RKO (cell line): ENCODE measurements at regions not wholly inside any gene's neighbourhood (a gene's known extent, or its start where the extent isn't known, plus 50 kb on each side); places are given as distances from the start of the nearest gene placed in this dataset.
A peak's percentile ranks its signal among the peaks of the same experiment; 100 is the strongest.
"Not testable (repeated sequence)": the region's sequence is repeated elsewhere in the genome, so short reads cannot be mapped to it uniquely, and the experiment has no call there.

ENCODE experiments used
- DNase-seq: peaks from one replicate; pipeline ENCODE4 v3.0.0-alpha.2; 2016; ENCODE audit warnings: low spot score

DNA sequence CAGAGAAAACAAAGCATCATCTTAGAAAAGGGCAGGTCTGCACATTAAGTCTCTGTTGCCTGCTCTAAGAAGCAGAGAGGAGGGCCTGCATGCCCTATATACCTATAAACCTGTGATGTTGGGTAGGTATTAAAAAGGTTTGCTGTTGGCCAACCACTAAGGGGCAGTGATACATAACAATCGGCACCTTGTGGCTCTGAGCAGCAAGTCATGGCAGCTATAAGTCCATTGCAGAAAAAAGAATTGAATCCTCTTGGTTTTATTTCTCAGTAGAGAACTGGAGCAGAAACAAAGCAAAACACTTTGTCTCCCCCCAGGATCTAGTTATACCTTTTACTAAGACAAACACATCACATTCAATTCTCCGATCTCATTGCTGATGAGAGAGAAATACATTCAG, 1364.4 kb downstream of the STIM2 start:
- DNase-seq: peak; percentile 52

- no peak for DNase-seq
These were observed 1365.2 kb downstream of the STIM2 start for GRCh38 chr4:28225689-28226353.

GRCh38 chr4:28226962-28227361, 1366.3 kb downstream of the STIM2 start:
- DNase-seq: no peak

- no peak for DNase-seq
These were observed 1367.1 kb downstream of the STIM2 start for GRCh38 chr4:28227764-28228163.

- peak; percentile 23 for DNase-seq
These were observed 1368.2 kb downstream of the STIM2 start for GRCh38 chr4:28228561-28229491.

- no peak for DNase-seq
These were observed 1371.7 kb downstream of the STIM2 start for GRCh38 chr4:28232376-28232775.

- no peak for DNase-seq
These were observed 1372.3 kb downstream of the STIM2 start for GRCh38 chr4:28232951-28233350.

- DNase-seq: no peak
These were observed 1373.1 kb downstream of the STIM2 start for GRCh38 chr4:28233724-28234123.

GRCh38 chr4:28238876-28239275, 1378.2 kb downstream of the STIM2 start:
- DNase-seq: no peak

DNA sequence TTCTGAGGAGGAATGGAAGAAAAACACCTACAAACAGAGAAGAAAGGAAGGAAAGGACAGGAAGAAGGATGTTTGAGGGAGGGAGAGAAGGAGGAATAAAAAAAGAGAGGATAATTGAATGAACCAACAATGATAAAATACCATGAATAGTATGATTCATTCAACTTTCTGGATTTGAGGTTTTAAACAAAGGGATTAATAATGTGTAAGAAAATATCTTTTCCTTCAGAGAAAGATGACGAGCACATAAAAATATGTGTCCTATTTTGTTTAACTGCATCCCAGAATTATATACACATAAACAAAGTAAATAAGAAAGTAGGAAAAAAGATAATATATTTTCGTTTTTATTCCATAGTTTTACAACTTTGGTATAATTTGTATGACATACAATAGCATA, 1380.4 kb downstream of the STIM2 start:
- DNase-seq: no peak

GRCh38 chr4:28247805-28248204, 1387.2 kb downstream of the STIM2 start:
- no peak for DNase-seq

GRCh38 chr4:28248269-28248668, 1387.6 kb downstream of the STIM2 start:
- DNase-seq: no peak

- no peak for DNase-seq
These were observed 1390.0 kb downstream of the STIM2 start for GRCh38 chr4:28250646-28251045.

GRCh38 chr4:28251831-28252230, 1391.2 kb downstream of the STIM2 start:
- no peak for DNase-seq

GRCh38 chr4:28254003-28254402, 1393.4 kb downstream of the STIM2 start:
- no peak for DNase-seq

DNA sequence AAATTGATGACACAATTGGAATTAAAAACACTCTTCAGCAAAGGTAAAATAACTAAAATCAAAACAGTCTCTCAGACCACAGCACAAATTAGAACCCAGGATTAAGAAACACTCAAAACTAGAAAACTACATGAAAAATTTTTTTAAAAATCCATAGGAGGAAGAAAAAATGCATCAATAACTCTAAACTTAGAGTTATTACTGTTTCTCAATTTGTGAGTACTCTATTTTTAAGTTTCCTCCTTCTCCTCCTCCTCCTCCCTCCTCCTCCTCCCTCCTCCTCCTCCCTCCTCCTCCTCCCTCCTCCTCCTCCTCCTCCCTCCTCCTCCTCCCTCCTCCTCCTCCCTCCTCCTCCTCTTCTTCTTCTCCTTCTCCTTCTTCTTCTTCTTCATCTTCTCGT, 1395.7 kb downstream of the STIM2 start:
- no peak for DNase-seq

DNA sequence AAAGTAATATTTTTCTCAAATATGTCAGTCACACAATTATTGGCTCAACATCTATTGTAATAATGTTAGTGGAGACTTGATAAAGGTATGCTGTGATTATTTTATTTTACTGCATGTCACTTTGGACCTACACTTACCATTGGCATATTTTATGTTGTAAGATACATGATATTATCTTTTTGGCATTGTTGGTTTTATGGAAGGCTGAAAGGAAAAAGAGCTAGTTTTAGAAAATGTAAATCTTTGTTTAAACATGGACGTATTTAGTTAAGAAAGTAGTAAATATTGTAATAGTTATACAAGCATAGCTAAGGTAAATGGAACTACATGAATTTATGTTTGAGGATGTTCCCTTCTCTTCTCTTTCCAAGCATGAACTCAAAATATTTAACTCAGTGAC, 1399.3 kb downstream of the STIM2 start:
- no peak for DNase-seq

- no peak for DNase-seq
These were observed 1406.5 kb downstream of the STIM2 start for GRCh38 chr4:28267166-28267565.

DNA sequence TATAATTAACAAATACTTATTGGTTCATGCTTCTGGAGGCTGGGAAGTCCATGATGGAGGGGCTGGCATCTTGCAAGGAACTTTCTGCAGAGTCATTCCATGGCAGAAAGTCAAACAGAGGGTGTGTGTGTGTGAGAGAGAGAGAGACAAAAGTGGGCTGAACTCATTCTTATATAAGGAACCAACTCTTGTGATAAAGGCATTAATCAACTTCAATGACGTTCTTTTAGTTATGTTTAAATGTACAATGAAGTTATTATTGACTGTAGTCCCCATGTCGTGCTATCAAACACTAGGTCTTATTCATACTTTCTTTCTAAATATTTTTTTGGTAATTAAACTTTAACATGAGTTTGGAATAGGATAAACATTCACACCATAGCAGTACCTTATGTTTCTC, 1408.8 kb downstream of the STIM2 start:
- DNase-seq: no peak

- DNase-seq: no peak
These were observed 1417.3 kb downstream of the STIM2 start for GRCh38 chr4:28277931-28278330.

GRCh38 chr4:28278676-28279075, 1418.0 kb downstream of the STIM2 start:
- DNase-seq: no peak

DNA sequence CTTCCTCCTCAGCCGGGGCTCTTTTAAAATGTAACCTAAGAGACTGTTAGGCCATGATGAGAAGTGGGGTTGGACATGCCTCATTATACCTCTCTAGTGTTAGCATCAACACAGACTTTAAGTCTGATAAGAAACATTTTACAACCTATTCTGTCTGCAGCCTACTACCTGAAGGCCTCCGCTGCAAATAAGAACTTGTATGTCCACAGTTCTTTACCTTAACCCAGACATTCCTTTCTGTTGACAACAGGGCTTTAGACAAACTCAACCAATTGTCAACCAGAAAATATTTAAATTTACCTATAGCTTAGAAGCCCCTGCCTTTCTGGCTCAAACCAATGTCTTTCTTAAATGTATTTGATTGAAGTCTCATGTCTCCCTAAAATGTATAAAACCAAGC, 1418.6 kb downstream of the STIM2 start:
- DNase-seq: no peak

GRCh38 chr4:28286266-28286665, 1425.6 kb downstream of the STIM2 start:
- not testable (repeated sequence) for DNase-seq
